ENCODE measurements at regions not wholly inside any gene's neighbourhood (a gene's known extent, or its start where the extent isn't known, plus 50 kb on each side); places are given as distances from the start of the nearest gene placed in this dataset.

GRCh38 chr13:67330149-67330548, 100.0 kb upstream of the PCDH9 start:
- H3K4me3 ChIP-seq (replicated peaks; ENCODE audit: low read depth, low read length) = no peak overlapping the region
- DNase-seq (ENCODE audit: low read depth) = no peak
- TF ChIP-seq CTCF (IDR thresholded peaks at IDR 0.05; ENCODE audit: low read length, missing control alignments) = no peak

- no peak for DNase-seq (ENCODE audit: low read depth)
- H3K4me3 ChIP-seq (replicated peaks; ENCODE audit: low read depth, low read length) = no peak overlapping the region
- TF ChIP-seq CTCF (IDR thresholded peaks at IDR 0.05; ENCODE audit: low read length, missing control alignments) = no peak
These were observed 98.8 kb upstream of the PCDH9 start for GRCh38 chr13:67328895-67329294.

GRCh38 chr13:67318860-67319259, 88.7 kb upstream of the PCDH9 start:
- no peak for DNase-seq (ENCODE audit: low read depth)
- no peak overlapping the region for H3K4me3 ChIP-seq (replicated peaks; ENCODE audit: low read depth, low read length)
- no peak for TF ChIP-seq CTCF (IDR thresholded peaks at IDR 0.05; ENCODE audit: low read length, missing control alignments)

- no peak for DNase-seq (ENCODE audit: low read depth)
- TF ChIP-seq CTCF (IDR thresholded peaks at IDR 0.05; ENCODE audit: low read length, missing control alignments) = no peak
- no peak overlapping the region for H3K4me3 ChIP-seq (replicated peaks; ENCODE audit: low read depth, low read length)
These were observed 88.3 kb upstream of the PCDH9 start for GRCh38 chr13:67318398-67318797.

GRCh38 chr13:67314405-67314804, 84.3 kb upstream of the PCDH9 start:
- no peak for TF ChIP-seq CTCF (IDR thresholded peaks at IDR 0.05; ENCODE audit: low read length, missing control alignments)
- H3K4me3 ChIP-seq (replicated peaks; ENCODE audit: low read depth, low read length) = no peak overlapping the region
- DNase-seq (ENCODE audit: low read depth) = no peak

- DNase-seq (ENCODE audit: low read depth) = no peak
- TF ChIP-seq CTCF (IDR thresholded peaks at IDR 0.05; ENCODE audit: low read length, missing control alignments) = no peak
- no peak overlapping the region for H3K4me3 ChIP-seq (replicated peaks; ENCODE audit: low read depth, low read length)
These were observed 78.1 kb upstream of the PCDH9 start for GRCh38 chr13:67308004-67308772.

GRCh38 chr13:67306742-67307141, 76.6 kb upstream of the PCDH9 start:
- DNase-seq (ENCODE audit: low read depth) = no peak
- H3K4me3 ChIP-seq (replicated peaks; ENCODE audit: low read depth, low read length) = no peak overlapping the region
- TF ChIP-seq CTCF (IDR thresholded peaks at IDR 0.05; ENCODE audit: low read length, missing control alignments) = no peak
